ENCODE measurements at regions not wholly inside any gene's neighbourhood (a gene's known extent, or its start where the extent isn't known, plus 50 kb on each side); places are given as distances from the start of the nearest gene placed in this dataset.
A peak's percentile ranks its signal among the peaks of the same experiment; 100 is the strongest.

DNA sequence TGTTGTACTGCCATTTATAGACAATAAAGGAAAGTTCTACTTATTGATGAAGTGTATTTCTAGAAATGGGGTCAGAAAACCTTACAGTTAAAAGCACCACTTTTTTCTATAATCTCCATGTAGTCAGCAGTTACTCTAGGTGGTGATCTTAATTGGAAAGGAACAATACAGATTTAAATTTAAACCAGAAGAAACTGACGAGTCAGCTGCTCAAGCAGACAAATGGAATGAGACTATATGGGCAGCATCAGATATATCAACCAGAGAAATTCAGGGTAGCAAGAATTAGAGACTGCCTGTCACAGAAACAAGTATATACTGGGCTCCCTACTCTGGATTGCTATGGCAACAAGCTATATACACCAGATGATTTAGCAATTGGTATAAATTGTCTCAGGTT is 99.6 kb upstream of the SCG2 start:
- in situ Hi-C loops (cut with HindIII; ENCODE audit: low sequenced_read_pairs), result no loop called here
- DNase-seq (ENCODE audit: low spot score), result no peak

DNA sequence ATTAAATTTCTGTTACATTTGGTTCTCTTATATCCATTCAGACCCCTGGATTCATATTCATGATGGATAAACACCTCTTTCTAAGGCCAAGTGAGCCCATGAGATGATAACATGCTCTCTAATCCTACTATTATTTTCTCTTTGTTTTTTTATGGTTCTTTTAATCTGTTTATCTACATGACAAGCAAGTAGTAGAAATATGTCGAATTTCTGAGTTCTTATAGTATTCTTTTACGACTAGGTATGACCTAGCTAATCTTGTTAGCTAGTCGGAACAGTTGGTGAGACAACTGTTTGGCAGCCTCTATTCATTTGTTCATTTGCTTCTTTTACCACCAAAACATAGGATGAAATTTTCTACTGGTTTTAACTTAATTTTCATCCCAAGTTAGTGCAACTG is 98.1 kb upstream of the SCG2 start:
- in situ Hi-C loops (cut with HindIII; ENCODE audit: low sequenced_read_pairs), result no loop called here
- DNase-seq (ENCODE audit: low spot score), result no peak

DNA sequence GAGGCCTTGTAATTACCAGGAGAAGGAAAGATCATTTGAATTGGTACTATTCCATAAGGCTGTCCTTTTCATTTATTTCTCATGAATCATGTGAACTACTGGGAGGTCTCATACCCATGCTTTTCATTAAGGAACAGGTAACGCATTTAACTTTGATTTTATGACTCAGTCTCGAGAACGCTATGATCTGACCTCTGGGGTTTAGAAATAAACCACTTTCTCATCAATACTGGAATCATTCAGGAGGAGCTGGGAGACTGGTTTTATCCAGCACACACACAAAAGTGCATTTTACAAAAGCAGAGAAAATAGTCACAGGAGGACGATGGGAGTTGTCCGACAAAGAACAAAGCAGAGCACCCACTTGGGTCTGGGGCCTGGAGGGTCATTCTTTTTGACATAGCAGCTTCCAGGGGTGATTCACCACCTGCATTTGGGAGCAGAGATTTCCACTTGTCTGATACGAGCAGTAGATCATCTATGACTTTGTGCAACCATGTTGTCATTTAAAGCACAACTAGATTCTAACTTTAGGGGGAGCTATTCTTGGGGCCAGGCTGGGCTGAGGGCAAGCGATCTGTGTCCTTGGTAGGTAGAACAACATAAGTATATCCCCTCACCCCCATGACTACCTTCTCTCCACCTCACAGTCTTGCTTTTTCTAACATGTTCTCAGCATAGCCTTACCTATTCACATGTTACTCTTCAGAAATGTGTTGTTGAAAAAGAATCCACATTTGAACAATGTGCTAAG is 95.9 kb upstream of the SCG2 start:
- no peak for DNase-seq (ENCODE audit: low spot score)

DNA sequence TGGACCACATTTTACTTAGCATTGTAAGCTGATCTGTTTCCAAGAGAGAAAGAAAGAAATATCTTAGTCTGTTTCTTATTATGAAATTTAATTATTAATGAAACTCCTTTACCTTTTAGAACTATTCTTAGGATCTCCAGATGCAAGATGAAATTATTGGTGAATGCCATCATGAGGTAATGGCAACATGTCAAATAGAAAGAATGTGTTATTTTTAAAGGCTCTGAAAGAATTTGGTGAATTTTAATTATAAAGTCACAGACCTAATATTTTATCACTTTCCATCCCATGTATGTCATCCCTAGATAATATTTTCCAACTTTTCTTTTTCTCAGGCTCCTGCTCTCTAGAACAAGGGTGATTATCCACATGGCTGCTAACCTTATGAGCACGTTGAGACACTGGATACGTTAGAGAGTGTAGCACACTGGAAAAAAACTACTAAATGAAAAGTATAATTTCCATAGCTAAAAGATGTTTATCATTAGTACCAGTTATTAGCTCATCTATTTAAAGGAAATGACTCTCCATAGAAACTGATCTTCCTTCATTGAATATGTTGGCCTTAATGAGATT is 95.2 kb upstream of the SCG2 start:
- DNase-seq (ENCODE audit: low spot score), result no peak
- in situ Hi-C loops (cut with HindIII; ENCODE audit: low sequenced_read_pairs), result no loop called here

More for the DNA sequence above, 95.9 kb upstream of the SCG2 start:
- in situ Hi-C loops (cut with HindIII; ENCODE audit: low sequenced_read_pairs), result no loop called here

DNA sequence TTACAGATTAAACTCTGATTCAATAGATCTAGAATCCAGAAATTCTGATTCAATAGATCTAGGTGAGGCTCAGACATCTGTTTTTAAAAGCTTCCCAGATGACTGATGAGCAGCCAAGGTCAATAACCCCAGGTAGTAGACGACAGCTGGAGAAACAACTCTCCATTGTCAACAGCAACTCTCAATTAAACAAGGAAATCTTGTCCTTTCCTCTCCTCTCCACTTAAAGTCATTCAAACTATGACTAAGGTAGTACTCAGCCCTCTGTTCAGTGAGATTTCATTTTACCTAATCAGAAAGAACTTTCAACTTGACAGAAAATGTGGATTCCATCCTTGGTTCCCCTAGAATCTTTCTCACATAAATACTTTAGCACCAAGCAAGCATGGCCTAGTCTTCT is 94.6 kb upstream of the SCG2 start:
- in situ Hi-C loops (cut with HindIII; ENCODE audit: low sequenced_read_pairs), result no loop called here
- no peak for DNase-seq (ENCODE audit: low spot score)

DNA sequence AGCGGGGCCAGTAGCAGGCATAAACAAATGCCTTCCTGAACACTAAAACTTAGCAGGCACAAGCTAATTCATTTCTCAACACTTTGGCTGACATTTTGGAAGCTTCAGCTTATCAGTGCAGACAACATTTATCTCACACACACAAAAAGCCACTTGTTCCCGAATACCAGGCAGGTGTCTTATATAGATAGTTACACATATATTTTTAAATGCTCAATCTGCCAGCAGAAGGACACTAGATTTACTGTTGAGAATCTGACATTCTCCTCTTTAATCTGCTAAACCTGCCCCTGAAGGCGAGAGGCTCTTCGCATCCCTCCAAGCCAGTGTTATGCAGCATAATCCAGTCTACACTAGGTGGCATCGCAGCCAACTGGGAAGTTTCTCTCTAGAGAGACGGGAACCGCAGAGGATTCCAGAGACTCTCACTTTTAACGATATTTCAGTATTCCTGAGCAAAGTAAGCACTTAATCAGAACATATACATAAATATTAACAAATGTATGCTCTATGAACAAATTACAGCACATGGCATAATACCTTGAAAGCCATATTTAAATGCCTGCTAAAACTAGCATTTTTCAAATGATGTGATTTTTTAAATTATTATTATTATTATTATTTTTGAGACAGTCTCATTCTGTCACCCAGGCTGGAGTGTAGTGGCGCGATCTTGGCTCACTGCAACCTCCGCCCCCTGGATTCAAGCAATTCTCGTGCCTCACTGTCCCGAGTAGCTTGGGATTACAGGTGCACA is 90.2 kb upstream of the SCG2 start:
- in situ Hi-C loops (cut with HindIII; ENCODE audit: low sequenced_read_pairs), result no loop called here
- DNase-seq (ENCODE audit: low spot score), result peak; percentile 31

DNA sequence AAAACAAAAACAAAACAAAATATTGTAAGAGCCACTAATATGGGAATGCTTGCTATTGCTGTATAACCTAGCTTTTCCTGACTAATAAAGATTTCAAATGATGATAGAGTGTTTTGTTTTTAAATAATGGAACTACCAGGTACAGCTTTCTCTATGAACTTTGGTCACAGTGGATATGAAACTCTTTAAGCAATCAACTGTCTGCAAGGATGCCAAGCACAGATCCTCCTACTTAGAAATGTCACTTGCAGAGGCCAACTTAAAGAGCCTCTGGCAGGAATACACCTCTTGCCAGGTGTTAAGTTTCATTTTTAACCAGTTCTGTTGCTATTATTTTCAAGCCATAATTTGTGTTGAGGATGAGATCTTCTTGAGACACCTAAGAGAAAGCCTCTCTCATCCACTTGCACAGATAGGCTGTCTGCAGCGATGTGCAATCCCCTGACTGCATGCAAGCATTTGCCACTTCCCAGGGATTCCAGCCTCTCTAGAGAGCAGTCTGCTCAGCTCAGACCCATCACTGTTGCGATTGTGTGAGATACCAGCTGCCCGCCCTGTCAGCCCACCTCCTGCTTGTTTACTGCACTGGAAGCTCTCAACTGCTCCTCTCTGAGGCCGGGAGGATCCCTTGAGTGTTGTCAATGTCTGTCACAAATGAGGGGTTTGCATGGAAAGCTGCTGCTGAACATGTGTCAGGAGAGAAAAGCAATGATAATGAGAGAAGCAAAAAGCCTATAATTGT is 86.1 kb upstream of the SCG2 start:
- in situ Hi-C loops (cut with HindIII; ENCODE audit: low sequenced_read_pairs), result no loop called here

DNA sequence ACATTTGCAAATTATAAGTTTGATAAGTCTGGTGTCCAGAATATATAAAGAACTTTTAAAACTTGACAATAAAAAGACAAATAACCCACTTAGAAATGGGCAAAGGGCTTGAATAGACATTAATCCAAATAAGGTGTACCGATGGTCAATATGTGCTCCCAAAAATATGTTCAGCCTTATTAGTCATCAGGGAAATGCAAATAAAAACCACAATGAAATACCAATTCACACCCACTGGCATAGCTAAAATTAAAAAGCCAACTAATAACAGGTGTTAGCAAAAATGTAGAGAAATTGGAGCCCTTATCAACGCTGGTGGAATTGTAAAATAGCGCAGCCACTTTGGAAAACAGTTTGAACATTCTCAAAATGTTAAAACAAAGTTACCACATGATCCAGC is 79.0 kb upstream of the SCG2 start:
- in situ Hi-C loops (cut with HindIII; ENCODE audit: low sequenced_read_pairs), result no loop called here

More for the DNA sequence above, 86.1 kb upstream of the SCG2 start:
- DNase-seq (ENCODE audit: low spot score), result no peak

DNA sequence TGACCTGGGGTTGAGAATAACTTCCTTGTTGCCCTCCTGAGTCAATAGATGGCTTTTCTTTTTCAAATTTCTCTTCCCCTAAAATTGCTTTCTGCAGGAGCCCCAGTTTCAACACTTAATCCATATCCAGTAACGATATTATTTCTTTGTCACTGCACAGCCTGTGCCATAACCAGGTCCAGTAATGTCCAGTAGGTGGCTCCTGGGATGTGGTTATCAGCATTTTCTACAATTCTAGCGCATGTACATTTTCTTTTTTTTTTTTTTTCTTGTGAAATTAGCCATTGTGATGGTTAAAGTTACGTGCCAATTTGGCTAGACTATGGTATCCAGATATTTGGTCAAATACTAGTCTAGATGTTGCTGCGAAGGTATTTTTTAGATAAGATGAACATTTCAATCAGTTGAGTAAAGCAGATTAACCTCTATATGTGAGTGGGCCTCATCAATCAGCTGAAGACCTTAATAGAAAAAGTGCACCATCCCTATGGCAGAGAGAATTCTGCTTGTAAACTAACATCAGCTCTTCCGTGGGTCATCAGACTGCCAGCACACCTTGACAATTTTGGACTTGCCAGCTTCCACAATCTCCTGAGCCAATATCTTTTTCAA is 72.9 kb upstream of the SCG2 start:
- in situ Hi-C loops (cut with HindIII; ENCODE audit: low sequenced_read_pairs), result no loop called here

More for the DNA sequence above, 79.0 kb upstream of the SCG2 start:
- no peak for DNase-seq (ENCODE audit: low spot score)

DNA sequence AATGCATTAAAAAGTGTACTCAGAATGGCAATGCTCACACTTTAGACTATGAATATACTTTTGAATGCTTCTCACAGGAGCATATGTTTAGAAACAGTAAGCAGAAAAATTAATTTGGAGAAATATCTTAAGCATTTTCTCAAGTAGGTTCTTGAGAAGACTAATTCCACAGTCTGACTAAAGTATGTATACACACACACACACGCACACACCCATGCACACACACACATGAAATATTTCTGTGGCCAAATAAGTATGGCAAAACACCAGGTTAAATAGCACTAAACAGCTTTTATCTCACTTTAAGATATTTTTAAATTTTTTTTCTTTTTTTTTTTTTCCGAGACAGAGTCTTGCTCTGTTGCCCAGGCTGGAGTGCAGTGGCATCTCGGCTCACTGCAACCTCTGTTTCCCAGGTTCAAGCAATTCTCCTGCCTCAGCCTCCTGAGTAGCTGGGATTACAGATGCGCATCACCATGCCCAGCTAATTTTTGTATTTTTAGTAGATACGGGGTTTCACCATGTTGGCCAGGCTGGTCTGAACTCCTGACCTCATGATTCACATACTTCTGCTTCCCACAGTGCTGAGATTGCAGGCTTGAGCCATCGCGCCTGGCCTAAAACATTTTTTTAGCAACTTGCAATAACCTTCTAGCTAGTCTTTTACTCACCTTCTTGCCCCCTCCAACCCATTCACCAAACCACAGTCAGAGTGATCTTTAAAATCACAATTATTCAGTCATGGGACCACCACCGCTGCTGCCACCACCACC is 67.5 kb upstream of the SCG2 start:
- in situ Hi-C loops (cut with HindIII; ENCODE audit: low sequenced_read_pairs), result no loop called here
- no peak for DNase-seq (ENCODE audit: low spot score)

More for the DNA sequence above, 72.9 kb upstream of the SCG2 start:
- no peak for DNase-seq (ENCODE audit: low spot score)

DNA sequence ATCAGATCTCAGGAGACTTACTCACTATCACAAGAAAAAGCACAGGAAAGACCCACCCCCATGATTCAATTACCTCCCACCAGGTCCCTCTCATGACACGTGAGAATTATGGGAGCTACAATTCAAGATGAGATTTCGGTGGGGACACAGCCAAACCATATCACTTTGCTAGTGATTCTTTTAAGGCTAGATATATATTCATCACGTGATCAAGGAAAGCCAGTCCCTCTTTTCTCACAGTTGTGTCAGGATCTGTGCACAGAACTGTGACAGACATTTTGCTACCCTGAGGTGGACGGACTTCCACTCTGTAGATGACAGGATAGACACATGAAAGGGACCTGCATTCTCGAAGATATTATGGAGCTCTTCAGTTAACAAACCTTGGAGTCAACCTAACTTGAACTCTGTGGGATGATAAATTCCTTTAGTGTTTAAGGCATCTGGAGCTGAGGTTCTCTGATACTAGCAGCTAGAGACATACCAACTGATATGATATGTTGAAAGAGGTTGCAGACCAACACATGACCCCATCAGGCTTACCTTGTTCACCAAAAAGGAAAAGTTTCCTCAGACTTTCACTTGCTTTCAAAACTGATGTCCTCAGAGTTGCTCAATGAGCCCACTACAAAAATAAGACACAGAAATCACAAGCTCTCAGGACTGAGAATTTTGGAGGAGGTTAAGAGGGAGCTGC is 66.3 kb upstream of the SCG2 start:
- DNase-seq (ENCODE audit: low spot score), result no peak
- in situ Hi-C loops (cut with HindIII; ENCODE audit: low sequenced_read_pairs), result no loop called here

DNA sequence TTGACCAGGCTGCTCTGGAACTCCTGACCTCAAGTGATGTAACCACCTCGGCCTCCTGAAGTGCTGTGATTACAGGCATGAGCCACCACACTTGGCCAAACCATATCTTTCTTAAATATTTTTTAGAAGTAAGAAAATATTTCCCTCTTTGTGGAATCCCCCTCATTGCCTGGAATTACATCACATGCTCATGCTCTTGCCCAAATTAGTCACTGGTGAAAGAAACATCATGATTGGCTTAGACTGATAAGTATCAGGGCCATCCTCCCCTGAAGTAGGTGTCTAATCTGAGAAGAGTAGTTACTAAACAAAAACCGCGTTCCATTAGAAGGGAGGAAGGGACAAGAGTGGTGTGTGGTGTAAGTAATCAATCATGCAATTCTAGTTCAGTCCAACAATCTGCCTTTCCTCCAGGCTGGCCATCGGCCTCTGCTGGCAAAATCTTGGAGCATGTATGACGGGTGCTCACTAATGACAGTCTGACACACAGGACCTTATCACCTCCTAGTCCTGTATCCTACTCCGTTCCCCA is 52.3 kb upstream of the SCG2 start:
- in situ Hi-C loops (cut with HindIII; ENCODE audit: low sequenced_read_pairs), result no loop called here
- no peak for DNase-seq (ENCODE audit: low spot score)

DNA sequence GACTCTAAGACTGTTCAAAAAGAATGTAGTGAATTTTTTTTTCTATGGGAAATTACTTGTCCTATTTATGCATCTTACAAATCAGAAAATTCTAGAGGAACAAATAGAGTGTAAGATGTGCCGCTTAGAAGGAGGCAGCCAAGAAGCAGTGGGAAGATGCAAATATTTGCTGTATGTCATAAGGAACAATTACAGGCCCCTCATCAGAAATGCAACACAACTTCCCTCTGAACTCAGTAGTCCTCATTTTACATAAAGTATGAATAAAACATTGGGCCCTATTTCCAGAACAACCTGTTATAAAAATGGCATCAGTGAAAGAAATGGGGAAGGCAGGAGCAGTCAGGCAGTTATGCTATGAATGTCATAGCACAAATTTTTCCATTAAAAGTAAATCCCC is 50.7 kb upstream of the SCG2 start:
- in situ Hi-C loops (cut with HindIII; ENCODE audit: low sequenced_read_pairs), result no loop called here
- no peak for DNase-seq (ENCODE audit: low spot score)

DNA sequence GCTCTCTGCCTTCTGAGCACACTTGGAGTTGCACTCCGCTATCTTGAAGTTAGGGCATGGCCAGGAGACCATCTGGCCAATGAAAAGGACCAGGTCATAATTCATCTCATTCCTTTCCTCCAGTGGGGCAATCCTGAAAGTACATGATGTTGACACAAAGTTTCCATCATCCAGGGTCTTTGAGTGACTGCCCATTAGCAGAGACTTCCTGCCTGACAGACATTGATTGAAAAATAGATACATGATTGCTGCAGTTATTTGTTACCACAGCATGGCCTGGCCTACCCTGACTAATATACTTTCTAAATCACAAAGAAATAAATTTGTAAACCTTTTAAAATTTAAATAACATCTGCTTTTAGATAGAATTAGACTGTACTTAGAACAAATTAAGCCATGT is 50.0 kb upstream of the SCG2 start:
- in situ Hi-C loops (cut with HindIII; ENCODE audit: low sequenced_read_pairs), result no loop called here
- no peak for DNase-seq (ENCODE audit: low spot score)

Data from G401 (cell line).